Kidney (tissue), 13 donors: ENCODE measurements at regions not wholly inside any gene's neighbourhood (a gene's known extent, or its start where the extent isn't known, plus 50 kb on each side); places are given as distances from the start of the nearest gene placed in this dataset.

Experiments
- DNase-seq, 5 donors: peaks; one replicate each; pipeline ENCODE4 v3.0.0-alpha.2; 2013 to 2020
- FAIRE-seq: peaks from 2 replicates; lab custom pipeline; 2012; peaks lifted over from hg19 to GRCh38; lab: Jason Lieb, UNC
- H3K27ac ChIP-seq, 2 donors: one replicate each; pipeline ENCODE4 v1.7.0; 2013; ENCODE audit warnings: low read depth in 2 of 2, low read length in 2 of 2, inconsistent platforms in 1 of 2
- H3K27me3 ChIP-seq: one replicate; pipeline ENCODE4 v1.7.1; 2013; ENCODE audit warnings: low read length, inconsistent platforms; ENCODE audit not compliant: control insufficient read depth, insufficient read depth
- H3K36me3 ChIP-seq, 3 donors: one replicate each; pipeline versions ENCODE4 v1.7.0 to v1.7.1; 2013; ENCODE audit warnings: low read length in 3 of 3, control low read depth in 1 of 3, inconsistent platforms in 1 of 3; ENCODE audit not compliant: insufficient read depth in 3 of 3, control insufficient read depth in 2 of 3
- H3K4me1 ChIP-seq, 3 donors: one replicate each; pipeline versions ENCODE4 v1.7.0 to v1.7.1; 2013; ENCODE audit warnings: low read length in 3 of 3, inconsistent platforms in 1 of 3, low read depth in 1 of 3; ENCODE audit not compliant: control insufficient read depth in 2 of 3, insufficient read depth in 2 of 3
- H3K4me3 ChIP-seq, 3 donors: one replicate each; pipeline versions ENCODE4 v1.7.0 to v1.8.1; 2013; ENCODE audit warnings: low read length in 3 of 3, control low read depth in 1 of 3, inconsistent platforms in 1 of 3
- H3K9ac ChIP-seq, 3 donors: one replicate each; pipeline versions ENCODE4 v1.7.0 to v1.7.1; 2013; ENCODE audit warnings: low read length in 3 of 3, control low read depth in 1 of 3, inconsistent platforms in 1 of 3
- H3K9me3 ChIP-seq, 3 donors: one replicate each; pipeline versions ENCODE4 v1.7.0 to v1.7.1; 2013; ENCODE audit warnings: low read length in 3 of 3, control low read depth in 1 of 3, inconsistent platforms in 1 of 3; ENCODE audit not compliant: control insufficient read depth in 2 of 3, insufficient read depth in 1 of 3
- intact Hi-C: fragments of 100-400 bp; cut with DNase I; formaldehyde crosslinking; loops from one replicate; pipeline ENCODE4 v1.11.1; 2022
- TF ChIP-seq, protein P1 (sequence below): IDR thresholded peaks from 3 replicates; pipeline ENCODE4 v1.5.1; 2012; ENCODE audit warnings: mild to moderate bottlenecking, moderate library complexity, borderline replicate concordance; ENCODE audit not compliant: insufficient read depth; ENCODE audit errors: extremely low read depth
- donor health status: control.
- donor health status: control.
- donor health status: control.
- donor health status: control.
- donor health status: control.
- donor health status: DM: yes; HTN: yes; CAD: no.
- donor health status: Normal renal cell carcinoma (clear cell type).

DNA sequence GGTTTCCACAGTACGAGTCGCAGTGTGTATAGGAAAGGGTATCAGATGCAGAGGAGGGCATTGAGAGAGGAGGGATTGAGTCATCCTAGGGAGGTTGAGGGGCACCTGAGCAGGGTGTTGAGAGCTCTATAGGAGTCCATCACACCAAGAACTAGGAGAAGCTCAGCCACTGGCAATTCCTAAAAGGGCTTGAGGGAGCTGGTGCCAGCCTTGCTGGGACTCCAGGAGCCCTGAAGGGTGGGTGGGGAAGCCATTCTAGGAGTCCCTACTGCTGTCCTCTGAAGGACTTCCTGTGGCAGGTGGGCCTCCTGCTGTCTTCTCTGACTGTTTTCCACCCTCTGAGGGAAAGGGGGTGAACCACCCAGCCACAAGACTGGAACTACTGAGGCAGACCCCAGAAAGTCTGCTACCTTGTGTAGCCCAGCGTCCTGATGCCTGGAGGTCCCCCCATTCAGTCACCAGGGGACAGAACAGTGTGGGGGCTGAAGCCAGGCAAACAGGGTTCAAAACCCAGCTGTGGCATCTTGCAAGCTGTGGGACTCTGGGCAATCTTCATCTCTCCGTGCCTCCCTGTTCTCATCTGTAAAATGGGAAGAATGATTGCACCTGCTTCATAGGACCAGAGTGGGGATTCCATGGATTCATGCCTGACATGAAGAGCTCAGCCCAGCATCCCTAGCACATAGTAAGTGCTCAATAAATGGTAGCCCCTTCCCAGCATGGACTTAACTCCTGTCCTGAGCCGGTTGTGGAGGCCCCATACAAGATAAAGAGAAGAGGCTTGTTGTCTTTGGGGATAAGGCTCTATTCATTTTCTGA, 149.5 kb downstream of the C9orf50 start:
- intact Hi-C loops: no loop called here
- peaks cover 0 to 4% (median 0%) of the 10 kb centered on the region in 3 donors for H3K9me3 ChIP-seq
- no peak overlapping the region for H3K27ac ChIP-seq
- H3K36me3 ChIP-seq: no peaks in the 10 kb centered on the region
- FAIRE-seq (no peak), DNase-seq (no peak)
- H3K4me3 ChIP-seq: no peak overlapping the region
- H3K27me3 ChIP-seq: no peaks in the 10 kb centered on the region
- TF ChIP-seq, protein P1, sequence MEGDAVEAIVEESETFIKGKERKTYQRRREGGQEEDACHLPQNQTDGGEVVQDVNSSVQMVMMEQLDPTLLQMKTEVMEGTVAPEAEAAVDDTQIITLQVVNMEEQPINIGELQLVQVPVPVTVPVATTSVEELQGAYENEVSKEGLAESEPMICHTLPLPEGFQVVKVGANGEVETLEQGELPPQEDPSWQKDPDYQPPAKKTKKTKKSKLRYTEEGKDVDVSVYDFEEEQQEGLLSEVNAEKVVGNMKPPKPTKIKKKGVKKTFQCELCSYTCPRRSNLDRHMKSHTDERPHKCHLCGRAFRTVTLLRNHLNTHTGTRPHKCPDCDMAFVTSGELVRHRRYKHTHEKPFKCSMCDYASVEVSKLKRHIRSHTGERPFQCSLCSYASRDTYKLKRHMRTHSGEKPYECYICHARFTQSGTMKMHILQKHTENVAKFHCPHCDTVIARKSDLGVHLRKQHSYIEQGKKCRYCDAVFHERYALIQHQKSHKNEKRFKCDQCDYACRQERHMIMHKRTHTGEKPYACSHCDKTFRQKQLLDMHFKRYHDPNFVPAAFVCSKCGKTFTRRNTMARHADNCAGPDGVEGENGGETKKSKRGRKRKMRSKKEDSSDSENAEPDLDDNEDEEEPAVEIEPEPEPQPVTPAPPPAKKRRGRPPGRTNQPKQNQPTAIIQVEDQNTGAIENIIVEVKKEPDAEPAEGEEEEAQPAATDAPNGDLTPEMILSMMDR: no peak
- no peak overlapping the region for H3K9ac ChIP-seq
- H3K4me1 ChIP-seq: peaks cover 0 to 7% (median 4%) of the 10 kb centered on the region in 3 donors

DNA sequence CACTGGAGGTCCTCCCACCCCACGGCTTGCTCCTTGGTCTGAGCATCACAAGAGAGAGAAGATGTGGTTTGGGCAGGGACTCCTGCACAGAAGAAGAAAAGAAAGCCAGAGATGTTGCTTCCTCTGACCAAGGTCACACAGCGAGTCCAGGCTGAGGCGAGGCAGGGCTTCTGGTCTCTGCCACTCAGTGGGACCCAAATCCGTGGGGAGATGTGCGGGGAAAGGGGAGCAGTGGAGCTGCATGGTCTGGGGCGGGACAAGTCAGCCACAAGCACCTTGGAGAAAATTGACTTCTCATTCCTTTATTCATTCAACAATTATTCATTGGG, 150.9 kb downstream of the C9orf50 start:
- no peak for DNase-seq
- Histone ChIP-seq H3K4me1 (peaks cover 4 to 19% (median 11%) of the 10 kb centered on the region in 3 donors), H3K27ac (no peak overlapping the region), H3K36me3 (no peaks in the 10 kb centered on the region), H3K27me3 (no peaks in the 10 kb centered on the region), H3K9me3 (peaks cover 0 to 2% (median 0%) of the 10 kb centered on the region in 3 donors), H3K9ac (no peak overlapping the region), H3K4me3 (no peak overlapping the region)
- FAIRE-seq: no peak
- intact Hi-C loops: no loop called here
- TF ChIP-seq, protein P1: no peak

DNA sequence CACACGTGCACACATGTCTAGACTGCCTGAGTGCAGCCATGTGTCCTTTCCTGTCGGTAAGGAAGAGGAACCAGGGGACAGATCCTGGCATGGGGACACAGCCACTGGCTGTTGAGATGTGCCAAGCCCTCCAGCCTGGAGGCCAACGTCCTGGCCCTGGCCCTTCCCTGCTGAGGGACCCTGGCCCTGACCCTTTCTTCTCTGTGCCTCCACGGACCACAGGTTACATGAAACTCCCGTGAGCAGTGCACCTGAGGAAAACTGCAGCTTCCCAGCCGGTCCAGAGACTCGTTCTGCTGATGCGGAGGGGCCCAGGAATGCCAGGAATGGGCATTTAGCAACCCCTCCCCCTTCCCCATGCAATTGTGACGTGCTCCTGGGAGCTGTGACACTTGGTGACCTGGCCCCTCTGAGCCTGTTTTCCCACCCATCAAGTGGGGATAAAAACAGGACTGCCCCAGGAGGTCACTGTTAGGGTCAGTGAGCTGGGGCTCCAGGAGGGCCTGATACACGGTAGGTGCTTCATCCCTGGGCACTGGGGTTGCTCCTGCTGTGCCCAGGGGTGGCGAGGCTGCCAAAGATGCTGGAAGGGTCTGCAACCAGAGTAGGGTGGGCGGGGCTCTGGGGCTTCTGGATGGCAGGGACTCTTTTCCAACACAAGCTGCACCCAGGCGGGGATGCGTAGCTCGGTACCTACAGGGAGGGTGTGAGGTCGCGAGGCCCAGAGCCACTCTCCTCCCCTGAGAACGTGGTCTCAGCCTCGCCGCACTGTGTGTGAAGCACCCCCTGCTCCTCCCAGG, 151.5 kb downstream of the C9orf50 start:
- TF ChIP-seq, protein P1: no peak
- peak; percentile 64 to 81 (median 80) for DNase-seq
- Histone ChIP-seq H3K27me3 (no peaks in the 10 kb centered on the region), H3K9ac (no peak overlapping the region), H3K36me3 (no peaks in the 10 kb centered on the region), H3K9me3 (no peaks in the 10 kb centered on the region), H3K27ac (no peak overlapping the region), H3K4me3 (no peak overlapping the region), H3K4me1 (peaks cover 4 to 22% (median 11%) of the 10 kb centered on the region in 3 donors)
- intact Hi-C loops: no loop called here
- FAIRE-seq: no peak
